OCI-LY1 (cell line): ENCODE measurements at regions not wholly inside any gene's neighbourhood (a gene's known extent, or its start where the extent isn't known, plus 50 kb on each side); places are given as distances from the start of the nearest gene placed in this dataset.

ENCODE experiments used
- H2AFZ ChIP-seq: fragments of 200-600 bp; sonication (generic), shearing (Covaris generic); 2 replicates; pipeline ENCODE4 v1.6.0; 2014; ENCODE audit warnings: antibody characterized with exemption, mild to moderate bottlenecking, low read length
- H3F3A ChIP-seq: fragments of 200-600 bp; sonication (generic), shearing (Covaris generic); 2 replicates; pipeline ENCODE4 v1.6.0; 2014; ENCODE audit warnings: mild to moderate bottlenecking, antibody characterized with exemption, low read length, moderate library complexity; ENCODE audit not compliant: insufficient read depth
- H3K27ac ChIP-seq: fragments of 200-600 bp; sonication (generic); 2 replicates; pipeline ENCODE4 v1.5.1; 2014; ENCODE audit warnings: low read length, mixed run types, mild to moderate bottlenecking, low read depth; ENCODE audit not compliant: poor library complexity, severe bottlenecking
- H3K27me3 ChIP-seq: fragments of 200-600 bp; sonication (generic); 2 replicates; pipeline ENCODE4 v1.6.0; 2014; ENCODE audit warnings: antibody characterized with exemption, mild to moderate bottlenecking, low read length, moderate library complexity; ENCODE audit not compliant: insufficient read depth
- H3K36me3 ChIP-seq: fragments of 200-600 bp; sonication (generic); 2 replicates; pipeline ENCODE4 v1.6.1; 2014; ENCODE audit warnings: mild to moderate bottlenecking, antibody characterized with exemption, low read length, moderate library complexity, mixed read lengths; ENCODE audit not compliant: insufficient read depth
- H3K4me1 ChIP-seq: fragments of 200-600 bp; sonication (generic); 2 replicates; pipeline ENCODE4 v1.5.1; 2014; ENCODE audit warnings: mild to moderate bottlenecking, low read length, moderate library complexity; ENCODE audit not compliant: insufficient read depth, severe bottlenecking
- H3K4me2 ChIP-seq: fragments of 200-600 bp; sonication (generic), shearing (Covaris generic); 2 replicates; pipeline ENCODE4 v1.6.1; 2014; ENCODE audit warnings: low read length
- H3K4me3 ChIP-seq: fragments of 200-600 bp; sonication (generic); 2 replicates; pipeline ENCODE4 v1.5.1; 2014; ENCODE audit warnings: low read length, low read depth, mild to moderate bottlenecking, mixed read lengths; ENCODE audit not compliant: poor library complexity, severe bottlenecking
- H3K79me2 ChIP-seq: fragments of 200-600 bp; shearing (Covaris generic); 2 replicates; pipeline ENCODE4 v1.6.1; 2016; ENCODE audit warnings: mixed run types, low read length, mixed read lengths; ENCODE audit not compliant: insufficient read depth
- H3K9ac ChIP-seq: fragments of 200-600 bp; sonication (generic), shearing (Covaris generic); 2 replicates; pipeline ENCODE4 v1.6.1; 2014; ENCODE audit warnings: mild to moderate bottlenecking, low read length, mixed read lengths
- H3K9me2 ChIP-seq: fragments of 200-600 bp; sonication (generic), shearing (Covaris generic); 2 replicates; pipeline ENCODE4 v1.6.1; 2014; ENCODE audit warnings: low read depth, mild to moderate bottlenecking, low read length, mixed read lengths
- H3K9me3 ChIP-seq: fragments of 200-600 bp; shearing (Covaris generic); 2 replicates; pipeline ENCODE4 v1.6.1; 2014; ENCODE audit warnings: low read length, mixed read lengths
- H4K20me1 ChIP-seq: fragments of 200-600 bp; sonication (generic), shearing (Covaris generic); 2 replicates; pipeline ENCODE4 v1.6.0; 2016; ENCODE audit warnings: mild to moderate bottlenecking, low read length; ENCODE audit not compliant: insufficient read depth
- EZH2 ChIP-seq: fragments of 200-600 bp; sonication (generic), shearing (Covaris generic); IDR thresholded peaks from 2 replicates; pipeline ENCODE4 v1.8.0; 2017; ENCODE audit warnings: borderline replicate concordance, mixed run types, mild to moderate bottlenecking, antibody characterized with exemption, low read length, moderate library complexity, mixed read lengths
- TF ChIP-seq, protein P1 (sequence below): fragments of 200-600 bp; sonication (generic), shearing (Covaris generic); IDR thresholded peaks from 2 replicates; pipeline ENCODE4 v1.5.1; 2017; ENCODE audit warnings: mild to moderate bottlenecking, antibody characterized with exemption, low read length, moderate library complexity, mixed read lengths

GRCh38 chr12:77603946-77604345 lies 226.7 kb upstream of the NAV3 start:
- H3K36me3 ChIP-seq = no peaks in the 10 kb centered on the region
- H3K9me3 ChIP-seq = no peaks in the 10 kb centered on the region
- no peaks in the 10 kb centered on the region for H3K9me2 ChIP-seq
- H3K4me3 ChIP-seq = no peak overlapping the region
- no peak overlapping the region for H2AFZ ChIP-seq
- H3K4me2 ChIP-seq = no peak overlapping the region
- no peak overlapping the region for H3K27ac ChIP-seq
- no peaks in the 10 kb centered on the region for H4K20me1 ChIP-seq
- H3K9ac ChIP-seq = no peak overlapping the region
- no peaks in the 10 kb centered on the region for H3K4me1 ChIP-seq
- H3K27me3 ChIP-seq = no peaks in the 10 kb centered on the region
- no peak for TF ChIP-seq EZH2
- TF ChIP-seq, protein P1, sequence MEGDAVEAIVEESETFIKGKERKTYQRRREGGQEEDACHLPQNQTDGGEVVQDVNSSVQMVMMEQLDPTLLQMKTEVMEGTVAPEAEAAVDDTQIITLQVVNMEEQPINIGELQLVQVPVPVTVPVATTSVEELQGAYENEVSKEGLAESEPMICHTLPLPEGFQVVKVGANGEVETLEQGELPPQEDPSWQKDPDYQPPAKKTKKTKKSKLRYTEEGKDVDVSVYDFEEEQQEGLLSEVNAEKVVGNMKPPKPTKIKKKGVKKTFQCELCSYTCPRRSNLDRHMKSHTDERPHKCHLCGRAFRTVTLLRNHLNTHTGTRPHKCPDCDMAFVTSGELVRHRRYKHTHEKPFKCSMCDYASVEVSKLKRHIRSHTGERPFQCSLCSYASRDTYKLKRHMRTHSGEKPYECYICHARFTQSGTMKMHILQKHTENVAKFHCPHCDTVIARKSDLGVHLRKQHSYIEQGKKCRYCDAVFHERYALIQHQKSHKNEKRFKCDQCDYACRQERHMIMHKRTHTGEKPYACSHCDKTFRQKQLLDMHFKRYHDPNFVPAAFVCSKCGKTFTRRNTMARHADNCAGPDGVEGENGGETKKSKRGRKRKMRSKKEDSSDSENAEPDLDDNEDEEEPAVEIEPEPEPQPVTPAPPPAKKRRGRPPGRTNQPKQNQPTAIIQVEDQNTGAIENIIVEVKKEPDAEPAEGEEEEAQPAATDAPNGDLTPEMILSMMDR = no peak
- H3F3A ChIP-seq = no peaks in the 10 kb centered on the region
- H3K79me2 ChIP-seq = no peaks in the 10 kb centered on the region

DNA sequence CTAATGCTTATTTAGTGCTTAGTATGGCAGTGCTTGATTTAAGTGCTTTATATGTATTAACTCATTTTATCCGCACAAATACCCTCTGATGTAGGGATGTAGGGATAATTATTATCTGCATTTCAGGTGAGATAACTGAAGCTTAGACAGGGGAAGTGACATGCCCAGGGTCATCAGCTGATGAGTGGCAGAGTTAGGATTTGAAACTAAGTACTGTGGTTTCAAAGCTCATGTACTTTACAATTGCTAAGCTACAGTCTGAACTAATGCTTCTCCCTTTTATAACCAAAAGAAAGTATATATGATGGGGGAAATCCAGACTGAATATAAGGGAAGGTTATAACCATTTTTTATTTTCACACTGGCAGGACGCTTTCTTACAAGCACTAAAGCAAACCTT lies 229.6 kb upstream of the NAV3 start:
- H4K20me1 ChIP-seq = no peaks in the 10 kb centered on the region
- no peaks in the 10 kb centered on the region for H3K9me3 ChIP-seq
- H3K27me3 ChIP-seq = no peaks in the 10 kb centered on the region
- H3K27ac ChIP-seq = no peak overlapping the region
- no peaks in the 10 kb centered on the region for H3K9me2 ChIP-seq
- H3K79me2 ChIP-seq = no peaks in the 10 kb centered on the region
- no peak overlapping the region for H3K4me3 ChIP-seq
- H2AFZ ChIP-seq = no peak overlapping the region
- no peak overlapping the region for H3K4me2 ChIP-seq
- no peaks in the 10 kb centered on the region for H3K4me1 ChIP-seq
- TF ChIP-seq, protein P1 = no peak
- no peak for TF ChIP-seq EZH2
- H3F3A ChIP-seq = no peaks in the 10 kb centered on the region
- no peak overlapping the region for H3K9ac ChIP-seq
- H3K36me3 ChIP-seq = no peaks in the 10 kb centered on the region

DNA sequence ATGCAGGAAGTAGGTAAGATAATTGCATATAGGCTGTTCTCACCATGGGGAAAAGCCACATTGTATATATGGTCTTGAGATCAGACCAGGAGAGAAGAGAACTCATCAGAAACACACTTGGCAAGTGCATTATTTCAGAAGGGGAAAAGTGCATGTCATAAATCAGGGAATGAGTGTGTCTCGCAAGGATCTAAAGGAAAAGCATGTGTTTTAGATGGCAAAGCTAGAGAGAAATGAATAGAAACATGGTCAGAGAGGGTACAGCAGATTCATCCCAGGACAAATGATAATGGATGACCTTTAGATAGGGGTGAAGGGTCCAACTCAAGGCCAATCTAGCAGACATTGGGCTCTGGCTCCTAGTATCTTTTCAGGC lies 230.2 kb upstream of the NAV3 start:
- Histone ChIP-seq H3K9me3 (no peaks in the 10 kb centered on the region), H3K4me3 (no peak overlapping the region), H3K36me3 (no peaks in the 10 kb centered on the region), H3K79me2 (no peaks in the 10 kb centered on the region), H4K20me1 (no peaks in the 10 kb centered on the region), H3K27me3 (no peaks in the 10 kb centered on the region), H3K27ac (no peak overlapping the region), H3K9me2 (no peaks in the 10 kb centered on the region), H3F3A (no peaks in the 10 kb centered on the region), H3K9ac (no peak overlapping the region), H3K4me2 (no peak overlapping the region), H2AFZ (no peak overlapping the region), H3K4me1 (no peaks in the 10 kb centered on the region)
- no peak for TF ChIP-seq EZH2

- Histone ChIP-seq H3K4me3 (no peak overlapping the region), H3K4me1 (no peaks in the 10 kb centered on the region), H2AFZ (no peak overlapping the region), H3K9me3 (no peaks in the 10 kb centered on the region), H3K27ac (no peak overlapping the region), H3K4me2 (no peak overlapping the region), H3K27me3 (no peaks in the 10 kb centered on the region), H3K79me2 (no peaks in the 10 kb centered on the region), H3K9me2 (no peaks in the 10 kb centered on the region), H3K9ac (no peak overlapping the region), H4K20me1 (no peaks in the 10 kb centered on the region), H3K36me3 (no peaks in the 10 kb centered on the region), H3F3A (no peaks in the 10 kb centered on the region)
- TF ChIP-seq, protein P1 = no peak
- no peak for TF ChIP-seq EZH2
Measured at GRCh38 chr12:77599782-77600467, 230.8 kb upstream of the NAV3 start.
